Smooth muscle cell (in vitro differentiated cells): ENCODE measurements at regions not wholly inside any gene's neighbourhood (a gene's known extent, or its start where the extent isn't known, plus 50 kb on each side); places are given as distances from the start of the nearest gene placed in this dataset.

ENCODE experiments used
- DNase-seq: peaks from one replicate; lab custom pipeline; 2025; ENCODE audit not compliant: unreplicated experiment; lab: John Stamatoyannopoulos, UW
- H2AFZ ChIP-seq: fragments of 200-600 bp; sonication (generic); 2 replicates; pipeline ENCODE4 v1.6.0; 2016; ENCODE audit warnings: antibody characterized with exemption, low read depth, mild to moderate bottlenecking
- H3F3A ChIP-seq: fragments of 200-600 bp; sonication (generic); 2 replicates; pipeline ENCODE4 v1.6.0; 2017; ENCODE audit warnings: antibody characterized with exemption, low read depth
- H3K27ac ChIP-seq: fragments of 200-600 bp; sonication (generic); 2 replicates; pipeline ENCODE4 v1.5.1; 2016; ENCODE audit warnings: low read depth, mild to moderate bottlenecking
- H3K27me3 ChIP-seq: fragments of 200-600 bp; sonication (generic); 2 replicates; pipeline ENCODE4 v1.6.1; 2016; ENCODE audit warnings: low read depth, mild to moderate bottlenecking
- H3K36me3 ChIP-seq: fragments of 200-600 bp; sonication (generic); 2 replicates; pipeline ENCODE4 v1.5.1; 2016; ENCODE audit warnings: low read depth
- H3K4me1 ChIP-seq: fragments of 200-600 bp; sonication (generic); 2 replicates; pipeline ENCODE4 v1.5.1; 2016; ENCODE audit warnings: low read depth
- H3K4me2 ChIP-seq: fragments of 200-600 bp; sonication (generic); 2 replicates; pipeline ENCODE4 v1.6.0; 2016; ENCODE audit warnings: mild to moderate bottlenecking
- H3K4me3 ChIP-seq: fragments of 200-600 bp; sonication (generic); 2 replicates; pipeline ENCODE4 v1.5.1; 2016; ENCODE audit warnings: mild to moderate bottlenecking
- H3K79me2 ChIP-seq: fragments of 200-600 bp; sonication (generic); 2 replicates; pipeline ENCODE4 v1.6.0; 2016; ENCODE audit warnings: low read depth, mild to moderate bottlenecking
- H3K9ac ChIP-seq: fragments of 200-600 bp; sonication (generic); 2 replicates; pipeline ENCODE4 v1.6.0; 2016; ENCODE audit warnings: low read depth
- H3K9me3 ChIP-seq: fragments of 200-600 bp; sonication (generic); replicated peaks from 2 replicates; pipeline ENCODE4 v1.5.1; 2016; ENCODE audit warnings: low read depth
- H4K20me1 ChIP-seq: fragments of 200-600 bp; sonication (generic); 2 replicates; pipeline ENCODE4 v1.6.0; 2016; ENCODE audit warnings: low read depth
- WGBS: methylation state at CpG from one replicate; pipeline ENCODE4 v1.1.7; 2016; ENCODE audit warnings: low lambda C conversion rate; 5-methylcytosine and 5-hydroxymethylcytosine counted together
- TF ChIP-seq, protein P1 (sequence below): fragments of 200-600 bp; sonication (generic); IDR thresholded peaks from 2 replicates; pipeline ENCODE4 v1.5.1; 2017; ENCODE audit warnings: borderline replicate concordance, mild to moderate bottlenecking, antibody characterized with exemption; ENCODE audit not compliant: insufficient read depth, poor library complexity, severe bottlenecking

- 83% methylated on average over 24 of the region's 25 CpGs for WGBS
- H3K27ac ChIP-seq, result no peak overlapping the region
- no peaks in the 10 kb centered on the region for H3K9me3 ChIP-seq
Measured at GRCh38 chr1:4170548-4171340, 270.7 kb upstream of the C1orf174 start.

DNA sequence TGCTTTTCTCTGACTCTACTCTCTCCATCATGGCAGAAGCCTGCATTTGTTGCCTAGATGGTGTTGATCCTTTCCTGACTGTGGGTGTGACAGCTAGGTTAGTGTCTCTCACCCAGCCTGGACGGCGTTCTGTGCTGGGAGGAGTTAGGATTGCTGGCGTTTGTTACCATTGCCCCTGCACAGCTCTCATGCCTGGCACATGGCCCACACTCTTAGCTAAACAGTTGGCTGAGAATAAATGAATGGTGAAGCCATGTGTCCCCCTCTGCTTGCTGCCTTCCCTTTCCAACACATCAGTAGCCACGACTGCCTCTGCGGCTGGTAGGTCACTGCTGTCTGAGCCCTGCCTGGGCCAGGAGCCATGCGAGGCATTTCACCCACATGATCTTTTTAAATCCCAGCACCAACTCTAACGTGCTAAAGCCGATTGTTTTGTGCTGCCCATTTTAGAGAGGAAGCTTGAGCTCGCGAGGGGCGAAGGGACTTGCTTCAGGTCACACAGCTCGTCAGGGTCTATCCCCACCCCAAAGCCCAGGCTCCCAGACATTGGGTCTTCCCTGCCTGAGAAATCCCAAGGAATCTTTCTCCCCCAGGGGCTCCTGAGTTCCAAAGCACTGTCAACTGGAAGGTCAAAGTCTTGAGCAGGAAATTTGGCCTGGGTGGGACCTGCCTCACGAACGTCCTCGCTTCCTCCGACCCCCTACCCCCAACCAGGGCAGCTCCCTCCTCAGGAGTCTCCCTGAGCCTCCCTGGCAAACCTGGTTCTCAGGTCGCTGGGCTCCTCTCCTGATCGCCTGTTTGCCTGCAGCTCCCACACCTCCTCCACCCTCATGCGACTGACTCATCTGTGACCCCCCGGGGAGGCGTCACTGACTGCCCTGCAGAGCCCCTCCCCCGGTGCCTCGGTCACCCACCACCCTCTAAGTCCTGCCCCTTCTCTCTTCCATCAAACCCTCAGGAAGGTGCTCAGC lies 271.7 kb upstream of the C1orf174 start:
- Histone ChIP-seq H4K20me1 (no peaks in the 10 kb centered on the region), H3K79me2 (no peaks in the 10 kb centered on the region), H3K9ac (no peak overlapping the region), H3K9me3 (no peaks in the 10 kb centered on the region), H3K27me3 (no peaks in the 10 kb centered on the region), H3K27ac (no peak overlapping the region), H2AFZ (no peak overlapping the region), H3K4me3 (no peak overlapping the region), H3K36me3 (no peaks in the 10 kb centered on the region), H3K4me1 (no peaks in the 10 kb centered on the region), H3K4me2 (no peak overlapping the region), H3F3A (no peaks in the 10 kb centered on the region)
- DNase-seq, result no peak
- TF ChIP-seq, protein P1, sequence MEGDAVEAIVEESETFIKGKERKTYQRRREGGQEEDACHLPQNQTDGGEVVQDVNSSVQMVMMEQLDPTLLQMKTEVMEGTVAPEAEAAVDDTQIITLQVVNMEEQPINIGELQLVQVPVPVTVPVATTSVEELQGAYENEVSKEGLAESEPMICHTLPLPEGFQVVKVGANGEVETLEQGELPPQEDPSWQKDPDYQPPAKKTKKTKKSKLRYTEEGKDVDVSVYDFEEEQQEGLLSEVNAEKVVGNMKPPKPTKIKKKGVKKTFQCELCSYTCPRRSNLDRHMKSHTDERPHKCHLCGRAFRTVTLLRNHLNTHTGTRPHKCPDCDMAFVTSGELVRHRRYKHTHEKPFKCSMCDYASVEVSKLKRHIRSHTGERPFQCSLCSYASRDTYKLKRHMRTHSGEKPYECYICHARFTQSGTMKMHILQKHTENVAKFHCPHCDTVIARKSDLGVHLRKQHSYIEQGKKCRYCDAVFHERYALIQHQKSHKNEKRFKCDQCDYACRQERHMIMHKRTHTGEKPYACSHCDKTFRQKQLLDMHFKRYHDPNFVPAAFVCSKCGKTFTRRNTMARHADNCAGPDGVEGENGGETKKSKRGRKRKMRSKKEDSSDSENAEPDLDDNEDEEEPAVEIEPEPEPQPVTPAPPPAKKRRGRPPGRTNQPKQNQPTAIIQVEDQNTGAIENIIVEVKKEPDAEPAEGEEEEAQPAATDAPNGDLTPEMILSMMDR, result no peak
- 67% methylated on average over 23 of the region's 23 CpGs for WGBS

More at GRCh38 chr1:4170548-4171340, 270.7 kb upstream of the C1orf174 start:
- Histone ChIP-seq H3K4me1 (no peaks in the 10 kb centered on the region), H3F3A (no peaks in the 10 kb centered on the region), H3K27me3 (no peaks in the 10 kb centered on the region), H2AFZ (no peak overlapping the region), H3K36me3 (no peaks in the 10 kb centered on the region), H3K9ac (no peak overlapping the region), H3K79me2 (no peaks in the 10 kb centered on the region), H4K20me1 (no peaks in the 10 kb centered on the region), H3K4me2 (no peak overlapping the region), H3K4me3 (no peak overlapping the region)
- DNase-seq, result no peak
- TF ChIP-seq, protein P1, result no peak

- TF ChIP-seq, protein P1, result no peak
- Histone ChIP-seq H2AFZ (no peak overlapping the region), H3K4me3 (no peak overlapping the region), H3K27me3 (no peaks in the 10 kb centered on the region), H3K9me3 (no peaks in the 10 kb centered on the region), H3K9ac (no peak overlapping the region), H4K20me1 (no peaks in the 10 kb centered on the region), H3K27ac (no peak overlapping the region), H3K79me2 (no peaks in the 10 kb centered on the region), H3K4me1 (no peaks in the 10 kb centered on the region), H3K4me2 (no peak overlapping the region), H3K36me3 (no peaks in the 10 kb centered on the region), H3F3A (no peaks in the 10 kb centered on the region)
- 74% methylated on average over 16 of the region's 16 CpGs for WGBS
- no peak for DNase-seq
Measured at GRCh38 chr1:4172644-4173599, 272.9 kb upstream of the C1orf174 start.
